ENCODE measurements at regions not wholly inside any gene's neighbourhood (a gene's known extent, or its start where the extent isn't known, plus 50 kb on each side); places are given as distances from the start of the nearest gene placed in this dataset.

DNA sequence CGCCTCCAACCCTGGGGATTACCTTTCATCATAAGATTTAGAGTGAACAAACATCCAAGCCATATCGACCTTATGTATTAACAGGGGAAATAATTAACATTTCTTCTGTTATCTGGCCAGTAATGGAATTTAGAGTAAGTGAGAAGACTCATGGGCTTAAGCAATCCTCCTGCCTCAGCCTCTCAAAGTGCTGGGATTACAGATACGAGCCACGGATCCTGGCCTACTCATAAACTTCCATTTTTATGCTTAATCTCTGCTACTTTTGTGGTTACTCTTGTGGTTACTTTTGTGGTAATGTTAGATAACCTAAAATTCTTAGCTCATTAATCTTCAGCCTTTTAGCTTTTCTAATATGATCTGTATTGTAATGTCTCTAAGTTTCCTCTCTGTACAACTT lies 159.3 kb upstream of the SLC8A1 start:
- TF ChIP-seq TAF1 (IDR thresholded peaks at IDR 0.05; ENCODE audit: low read depth, low read length): no peak
- no peak for TF ChIP-seq POU2F2 (IDR thresholded peaks at IDR 0.05; ENCODE audit: low read depth, low read length)
- no peak for TF ChIP-seq POLR2AphosphoS5 (IDR thresholded peaks at IDR 0.05; ENCODE audit: low read depth, low read length)
- TF ChIP-seq PAX5 (IDR thresholded peaks at IDR 0.05; ENCODE audit: insufficient read depth, low read length, severe bottlenecking): no peak
- DNase-seq (ENCODE audit: insufficient read length, low spot score) (no peak), FAIRE-seq (no peak)

DNA sequence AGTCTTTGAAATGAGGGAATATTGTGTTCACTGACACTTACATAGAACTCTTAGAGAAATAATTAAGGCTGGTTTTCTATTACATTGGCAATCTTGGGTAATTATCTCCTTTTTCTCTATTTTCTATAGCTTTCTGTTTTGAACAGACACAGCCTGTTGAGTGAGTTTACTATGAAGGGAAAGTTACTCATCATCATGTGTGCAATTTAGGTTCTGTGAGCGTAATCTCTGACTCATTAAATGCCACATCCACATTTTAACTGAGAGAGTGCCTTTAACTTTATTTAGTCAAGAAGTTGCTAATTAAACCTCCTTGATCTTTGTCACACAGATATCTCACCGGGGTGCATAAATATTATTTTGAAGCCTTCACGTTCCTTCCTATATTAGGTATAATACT lies 174.0 kb upstream of the SLC8A1 start:
- no peak for TF ChIP-seq SPI1 (IDR thresholded peaks at IDR 0.05; ENCODE audit: low read depth, low read length)
- TF ChIP-seq POU2F2 (IDR thresholded peaks at IDR 0.05; ENCODE audit: low read depth, low read length): no peak
- TF ChIP-seq POLR2A (IDR thresholded peaks at IDR 0.05; ENCODE audit: low read depth, low read length): no peak
- TF ChIP-seq PAX5 (IDR thresholded peaks at IDR 0.05; ENCODE audit: insufficient read depth, low read length, severe bottlenecking): no peak
- no peak for TF ChIP-seq TAF1 (IDR thresholded peaks at IDR 0.05; ENCODE audit: low read depth, low read length)
- TF ChIP-seq POLR2AphosphoS5 (IDR thresholded peaks at IDR 0.05; ENCODE audit: low read depth, low read length): no peak
- no peak for DNase-seq (ENCODE audit: insufficient read length, low spot score)
- FAIRE-seq: no peak

DNA sequence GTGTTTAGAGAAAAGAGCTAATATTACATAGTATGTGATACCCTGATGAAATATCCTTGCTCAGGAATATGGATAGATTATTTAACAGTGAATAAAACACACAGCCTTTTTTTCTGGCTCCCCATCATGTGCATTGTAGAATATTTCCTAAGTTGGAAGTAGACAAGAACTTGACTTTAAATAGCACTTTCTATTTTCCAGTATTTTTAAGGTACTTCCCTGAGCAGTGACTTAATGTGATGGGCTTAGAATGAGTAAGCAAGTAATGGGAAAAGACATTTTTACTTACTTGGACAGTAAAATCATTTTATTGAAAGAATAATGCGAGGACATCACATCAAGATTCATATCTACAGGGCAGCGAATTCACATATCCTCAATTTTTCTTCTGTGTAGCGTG lies 176.7 kb upstream of the SLC8A1 start:
- no peak for TF ChIP-seq POLR2AphosphoS5 (IDR thresholded peaks at IDR 0.05; ENCODE audit: low read depth, low read length)
- TF ChIP-seq POLR2A (IDR thresholded peaks at IDR 0.05; ENCODE audit: low read depth, low read length): no peak
- no peak for TF ChIP-seq TAF1 (IDR thresholded peaks at IDR 0.05; ENCODE audit: low read depth, low read length)
- no peak for TF ChIP-seq POU2F2 (IDR thresholded peaks at IDR 0.05; ENCODE audit: low read depth, low read length)
- TF ChIP-seq PAX5 (IDR thresholded peaks at IDR 0.05; ENCODE audit: insufficient read depth, low read length, severe bottlenecking): no peak
- no peak for TF ChIP-seq SPI1 (IDR thresholded peaks at IDR 0.05; ENCODE audit: low read depth, low read length)
- no peak for FAIRE-seq
- no peak for DNase-seq (ENCODE audit: insufficient read length, low spot score)

- FAIRE-seq (no peak), DNase-seq (ENCODE audit: insufficient read length, low spot score) (no peak)
- TF ChIP-seq POU2F2 (IDR thresholded peaks at IDR 0.05; ENCODE audit: low read depth, low read length): no peak
- TF ChIP-seq TAF1 (IDR thresholded peaks at IDR 0.05; ENCODE audit: low read depth, low read length): no peak
- TF ChIP-seq POLR2A (IDR thresholded peaks at IDR 0.05; ENCODE audit: low read depth, low read length): no peak
- no peak for TF ChIP-seq SPI1 (IDR thresholded peaks at IDR 0.05; ENCODE audit: low read depth, low read length)
- no peak for TF ChIP-seq PAX5 (IDR thresholded peaks at IDR 0.05; ENCODE audit: insufficient read depth, low read length, severe bottlenecking)
- no peak for TF ChIP-seq POLR2AphosphoS5 (IDR thresholded peaks at IDR 0.05; ENCODE audit: low read depth, low read length)
Measured at GRCh38 chr2:40629768-40630434, 178.0 kb upstream of the SLC8A1 start.

GRCh38 chr2:40639320-40639719 lies 187.4 kb upstream of the SLC8A1 start:
- TF ChIP-seq PAX5 (IDR thresholded peaks at IDR 0.05; ENCODE audit: insufficient read depth, low read length, severe bottlenecking) (no peak), POLR2AphosphoS5 (IDR thresholded peaks at IDR 0.05; ENCODE audit: low read depth, low read length) (no peak), SPI1 (IDR thresholded peaks at IDR 0.05; ENCODE audit: low read depth, low read length) (no peak), TAF1 (IDR thresholded peaks at IDR 0.05; ENCODE audit: low read depth, low read length) (no peak), POU2F2 (IDR thresholded peaks at IDR 0.05; ENCODE audit: low read depth, low read length) (no peak), POLR2A (IDR thresholded peaks at IDR 0.05; ENCODE audit: low read depth, low read length) (no peak)
- FAIRE-seq: no peak

GRCh38 chr2:40642237-40642636 lies 190.3 kb upstream of the SLC8A1 start:
- no peak for DNase-seq (ENCODE audit: insufficient read length, low spot score)
- FAIRE-seq: no peak
- no peak for TF ChIP-seq POU2F2 (IDR thresholded peaks at IDR 0.05; ENCODE audit: low read depth, low read length)
- no peak for TF ChIP-seq TAF1 (IDR thresholded peaks at IDR 0.05; ENCODE audit: low read depth, low read length)
- no peak for TF ChIP-seq POLR2AphosphoS5 (IDR thresholded peaks at IDR 0.05; ENCODE audit: low read depth, low read length)
- no peak for TF ChIP-seq POLR2A (IDR thresholded peaks at IDR 0.05; ENCODE audit: low read depth, low read length)

More at GRCh38 chr2:40639320-40639719, 187.4 kb upstream of the SLC8A1 start:
- DNase-seq (ENCODE audit: insufficient read length, low spot score): no peak

DNA sequence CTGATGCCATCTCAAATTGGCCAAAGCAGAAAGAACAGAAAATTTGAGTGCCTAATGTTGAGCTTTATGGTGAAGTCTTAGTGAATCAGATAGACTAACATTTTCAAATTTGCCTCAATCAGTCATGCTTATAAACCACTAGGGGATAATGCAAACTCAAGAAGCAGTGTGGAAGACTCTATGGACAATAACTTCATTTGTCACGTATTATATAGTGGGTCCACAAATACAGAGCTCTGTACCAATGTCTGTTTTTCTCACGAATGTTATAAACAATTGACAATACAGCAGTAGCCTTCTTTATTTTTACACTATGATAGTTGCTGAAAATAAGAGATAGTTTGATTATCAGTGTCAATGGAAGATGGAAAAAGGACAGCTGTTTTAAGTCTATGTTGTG lies 190.8 kb upstream of the SLC8A1 start:
- DNase-seq (ENCODE audit: insufficient read length, low spot score) (no peak), FAIRE-seq (no peak)
- TF ChIP-seq POLR2AphosphoS5 (IDR thresholded peaks at IDR 0.05; ENCODE audit: low read depth, low read length) (no peak), PAX5 (IDR thresholded peaks at IDR 0.05; ENCODE audit: insufficient read depth, low read length, severe bottlenecking) (no peak), TAF1 (IDR thresholded peaks at IDR 0.05; ENCODE audit: low read depth, low read length) (no peak), POLR2A (IDR thresholded peaks at IDR 0.05; ENCODE audit: low read depth, low read length) (no peak), POU2F2 (IDR thresholded peaks at IDR 0.05; ENCODE audit: low read depth, low read length) (no peak), SPI1 (IDR thresholded peaks at IDR 0.05; ENCODE audit: low read depth, low read length) (no peak)

GRCh38 chr2:40646642-40647041 lies 194.8 kb upstream of the SLC8A1 start:
- FAIRE-seq (no peak), DNase-seq (ENCODE audit: insufficient read length, low spot score) (no peak)
- TF ChIP-seq POLR2A (IDR thresholded peaks at IDR 0.05; ENCODE audit: low read depth, low read length) (no peak), TAF1 (IDR thresholded peaks at IDR 0.05; ENCODE audit: low read depth, low read length) (no peak), SPI1 (IDR thresholded peaks at IDR 0.05; ENCODE audit: low read depth, low read length) (no peak), POU2F2 (IDR thresholded peaks at IDR 0.05; ENCODE audit: low read depth, low read length) (no peak), POLR2AphosphoS5 (IDR thresholded peaks at IDR 0.05; ENCODE audit: low read depth, low read length) (no peak), PAX5 (IDR thresholded peaks at IDR 0.05; ENCODE audit: insufficient read depth, low read length, severe bottlenecking) (no peak)

DNA sequence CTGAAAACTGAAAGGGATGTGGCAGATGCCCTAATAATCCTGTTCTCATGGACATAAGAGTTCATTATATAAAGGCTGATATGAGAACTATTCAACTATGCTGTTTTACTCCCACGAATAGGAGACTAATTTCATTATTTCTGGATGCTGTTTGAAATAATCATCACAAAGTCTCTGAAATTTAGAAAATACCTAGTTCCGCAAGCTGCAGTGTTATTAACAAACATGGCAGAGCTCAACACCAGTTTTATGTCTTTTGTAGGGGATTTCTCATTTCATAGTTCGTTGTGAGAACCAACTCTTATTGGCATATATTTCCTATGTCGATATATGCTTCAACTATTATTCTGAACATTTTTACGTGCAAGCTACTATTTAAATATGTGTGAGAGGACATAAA lies 200.3 kb upstream of the SLC8A1 start:
- no peak for TF ChIP-seq POLR2A (IDR thresholded peaks at IDR 0.05; ENCODE audit: low read depth, low read length)
- TF ChIP-seq TAF1 (IDR thresholded peaks at IDR 0.05; ENCODE audit: low read depth, low read length): no peak
- TF ChIP-seq PAX5 (IDR thresholded peaks at IDR 0.05; ENCODE audit: insufficient read depth, low read length, severe bottlenecking): no peak
- TF ChIP-seq SPI1 (IDR thresholded peaks at IDR 0.05; ENCODE audit: low read depth, low read length): no peak
- no peak for TF ChIP-seq POU2F2 (IDR thresholded peaks at IDR 0.05; ENCODE audit: low read depth, low read length)
- no peak for TF ChIP-seq POLR2AphosphoS5 (IDR thresholded peaks at IDR 0.05; ENCODE audit: low read depth, low read length)
- DNase-seq (ENCODE audit: insufficient read length, low spot score): no peak
- no peak for FAIRE-seq

- no peak for TF ChIP-seq POU2F2 (IDR thresholded peaks at IDR 0.05; ENCODE audit: low read depth, low read length)
- no peak for TF ChIP-seq POLR2A (IDR thresholded peaks at IDR 0.05; ENCODE audit: low read depth, low read length)
- TF ChIP-seq POLR2AphosphoS5 (IDR thresholded peaks at IDR 0.05; ENCODE audit: low read depth, low read length): no peak
- TF ChIP-seq SPI1 (IDR thresholded peaks at IDR 0.05; ENCODE audit: low read depth, low read length): no peak
- no peak for TF ChIP-seq TAF1 (IDR thresholded peaks at IDR 0.05; ENCODE audit: low read depth, low read length)
- TF ChIP-seq PAX5 (IDR thresholded peaks at IDR 0.05; ENCODE audit: insufficient read depth, low read length, severe bottlenecking): no peak
- DNase-seq (ENCODE audit: insufficient read length, low spot score) (no peak), FAIRE-seq (no peak)
Measured at GRCh38 chr2:40653829-40654228, 201.9 kb upstream of the SLC8A1 start.
